Thoracic aorta (tissue), 2 donors: ENCODE measurements at regions not wholly inside any gene's neighbourhood (a gene's known extent, or its start where the extent isn't known, plus 50 kb on each side); places are given as distances from the start of the nearest gene placed in this dataset.

ENCODE experiments used
- ATAC-seq: fragments of 150-250 bp; one replicate; pipeline ENCODE4 v1.8.0; 2017; ENCODE audit warnings: low read depth; ENCODE audit not compliant: insufficient number of reproducible peaks, low FRiP score
- DNase-seq: peaks from one replicate; pipeline ENCODE4 v3.0.0-alpha.2; 2020; ENCODE audit warnings: low spot score
- H3K27ac ChIP-seq, 2 donors: fragments of 200-600 bp; sonication (generic); 1 replicate in 1 of 2; 2 replicates in 1 of 2; pipeline ENCODE4 v1.5.1; 2016; ENCODE audit warnings: mild to moderate bottlenecking in 2 of 2, moderate library complexity in 2 of 2
- H3K27me3 ChIP-seq: fragments of 200-600 bp; sonication (generic); replicated peaks from 2 replicates; pipeline ENCODE4 v1.6.0; 2016; ENCODE audit warnings: mild to moderate bottlenecking; ENCODE audit not compliant: insufficient read depth
- H3K36me3 ChIP-seq: fragments of 200-600 bp; sonication (generic); one replicate; pipeline ENCODE4 v1.5.1; 2016
- H3K4me1 ChIP-seq, 2 donors: fragments of 200-600 bp; sonication (generic); 1 replicate in 1 of 2; 2 replicates in 1 of 2; pipeline versions ENCODE4 v1.5.1 to v1.6.0; 2016; ENCODE audit warnings: low read depth in 2 of 2, mild to moderate bottlenecking in 1 of 2; ENCODE audit not compliant: control insufficient read depth in 1 of 2
- H3K4me3 ChIP-seq: fragments of 200-600 bp; sonication (generic); 2 replicates; pipeline ENCODE4 v1.5.1; 2016; ENCODE audit warnings: mild to moderate bottlenecking
- H3K9me3 ChIP-seq: fragments of 200-600 bp; sonication (generic); 2 replicates; pipeline ENCODE4 v1.5.1; 2016
- TF ChIP-seq, protein P1 (sequence below): fragments of 200-600 bp; sonication (generic); IDR thresholded peaks from one replicate; pipeline ENCODE4 v1.5.1; 2019; ENCODE audit warnings: antibody characterized with exemption

DNA sequence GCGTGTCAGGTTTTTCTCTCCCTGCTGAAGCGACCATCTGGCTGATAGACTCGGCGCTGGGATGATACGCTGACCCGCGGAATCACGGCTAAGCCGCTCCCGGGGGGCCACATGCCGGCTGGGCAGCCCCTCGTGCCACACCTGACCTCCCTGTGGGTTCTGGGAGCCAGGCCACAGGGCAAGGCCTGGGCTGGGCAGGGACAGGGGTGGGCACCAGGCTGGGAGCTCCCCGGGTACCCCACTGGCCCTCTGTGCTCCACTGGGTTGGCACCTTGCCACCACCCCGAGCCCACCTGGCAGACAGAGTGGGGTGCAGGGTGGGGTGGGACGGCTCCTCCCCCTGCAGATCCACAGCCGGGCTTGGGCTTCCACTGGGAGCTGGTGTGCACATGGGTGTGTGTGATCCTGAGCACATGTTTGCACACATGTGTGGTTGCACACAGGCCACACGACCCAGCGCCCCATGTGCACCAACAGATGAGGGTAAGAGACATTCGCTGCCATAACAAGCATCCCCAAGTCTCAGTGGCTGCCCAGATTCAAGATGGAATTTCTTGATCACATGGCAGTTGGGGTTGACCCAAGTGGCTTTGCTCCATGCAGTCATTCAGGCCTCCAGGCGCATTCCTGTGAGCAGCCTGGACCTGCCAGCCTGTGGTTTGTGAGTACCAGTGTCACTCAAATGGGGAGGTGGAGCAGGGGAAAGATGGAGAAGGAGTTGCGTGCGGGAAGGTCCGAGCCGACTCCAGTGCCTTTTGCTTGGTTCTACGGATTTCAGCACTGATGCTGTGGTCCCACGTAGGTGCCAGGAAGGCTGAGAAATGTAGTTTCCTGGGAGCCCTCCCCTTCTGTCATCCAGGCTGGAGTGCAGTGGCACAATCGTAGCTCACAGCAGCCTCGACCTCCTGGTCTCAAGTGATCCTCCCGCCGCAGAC lies 79.7 kb downstream of the UNCX start:
- H3K27me3 ChIP-seq, result no peaks in the 10 kb centered on the region
- H3K4me3 ChIP-seq, result no peak overlapping the region
- TF ChIP-seq, protein P1, sequence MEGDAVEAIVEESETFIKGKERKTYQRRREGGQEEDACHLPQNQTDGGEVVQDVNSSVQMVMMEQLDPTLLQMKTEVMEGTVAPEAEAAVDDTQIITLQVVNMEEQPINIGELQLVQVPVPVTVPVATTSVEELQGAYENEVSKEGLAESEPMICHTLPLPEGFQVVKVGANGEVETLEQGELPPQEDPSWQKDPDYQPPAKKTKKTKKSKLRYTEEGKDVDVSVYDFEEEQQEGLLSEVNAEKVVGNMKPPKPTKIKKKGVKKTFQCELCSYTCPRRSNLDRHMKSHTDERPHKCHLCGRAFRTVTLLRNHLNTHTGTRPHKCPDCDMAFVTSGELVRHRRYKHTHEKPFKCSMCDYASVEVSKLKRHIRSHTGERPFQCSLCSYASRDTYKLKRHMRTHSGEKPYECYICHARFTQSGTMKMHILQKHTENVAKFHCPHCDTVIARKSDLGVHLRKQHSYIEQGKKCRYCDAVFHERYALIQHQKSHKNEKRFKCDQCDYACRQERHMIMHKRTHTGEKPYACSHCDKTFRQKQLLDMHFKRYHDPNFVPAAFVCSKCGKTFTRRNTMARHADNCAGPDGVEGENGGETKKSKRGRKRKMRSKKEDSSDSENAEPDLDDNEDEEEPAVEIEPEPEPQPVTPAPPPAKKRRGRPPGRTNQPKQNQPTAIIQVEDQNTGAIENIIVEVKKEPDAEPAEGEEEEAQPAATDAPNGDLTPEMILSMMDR, result no peak
- ATAC-seq (no peak), DNase-seq (no peak)
- no peaks in the 10 kb centered on the region for H3K4me1 ChIP-seq
- H3K9me3 ChIP-seq, result no peaks in the 10 kb centered on the region
- H3K36me3 ChIP-seq, result no peaks in the 10 kb centered on the region
- H3K27ac ChIP-seq, result no peak overlapping the region

DNA sequence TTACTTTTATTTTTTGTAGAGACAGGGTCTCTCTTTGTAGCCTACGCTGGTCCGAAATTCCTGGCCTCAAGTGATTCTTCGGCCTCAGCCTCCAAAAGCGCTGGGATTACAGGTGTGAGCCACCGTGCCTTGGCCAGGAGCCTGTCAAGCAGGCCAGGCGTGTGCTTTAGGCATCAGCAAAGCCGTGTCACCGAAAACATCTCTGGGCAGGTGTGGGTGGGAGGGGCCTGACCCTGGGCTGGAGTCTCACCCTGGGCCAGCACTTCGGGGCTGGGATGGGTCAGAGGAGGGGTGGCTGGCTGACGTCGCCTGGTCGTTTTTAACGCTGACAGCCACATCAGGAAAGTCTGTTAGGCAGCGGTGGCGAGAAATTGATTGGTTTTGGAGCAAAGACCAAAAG lies 80.9 kb downstream of the UNCX start:
- H3K4me1 ChIP-seq, result no peaks in the 10 kb centered on the region
- H3K27ac ChIP-seq, result no peak overlapping the region
- H3K36me3 ChIP-seq, result no peaks in the 10 kb centered on the region
- DNase-seq (no peak), ATAC-seq (no peak)
- H3K4me3 ChIP-seq, result no peak overlapping the region
- TF ChIP-seq, protein P1, result no peak
- no peaks in the 10 kb centered on the region for H3K27me3 ChIP-seq
- no peaks in the 10 kb centered on the region for H3K9me3 ChIP-seq

DNA sequence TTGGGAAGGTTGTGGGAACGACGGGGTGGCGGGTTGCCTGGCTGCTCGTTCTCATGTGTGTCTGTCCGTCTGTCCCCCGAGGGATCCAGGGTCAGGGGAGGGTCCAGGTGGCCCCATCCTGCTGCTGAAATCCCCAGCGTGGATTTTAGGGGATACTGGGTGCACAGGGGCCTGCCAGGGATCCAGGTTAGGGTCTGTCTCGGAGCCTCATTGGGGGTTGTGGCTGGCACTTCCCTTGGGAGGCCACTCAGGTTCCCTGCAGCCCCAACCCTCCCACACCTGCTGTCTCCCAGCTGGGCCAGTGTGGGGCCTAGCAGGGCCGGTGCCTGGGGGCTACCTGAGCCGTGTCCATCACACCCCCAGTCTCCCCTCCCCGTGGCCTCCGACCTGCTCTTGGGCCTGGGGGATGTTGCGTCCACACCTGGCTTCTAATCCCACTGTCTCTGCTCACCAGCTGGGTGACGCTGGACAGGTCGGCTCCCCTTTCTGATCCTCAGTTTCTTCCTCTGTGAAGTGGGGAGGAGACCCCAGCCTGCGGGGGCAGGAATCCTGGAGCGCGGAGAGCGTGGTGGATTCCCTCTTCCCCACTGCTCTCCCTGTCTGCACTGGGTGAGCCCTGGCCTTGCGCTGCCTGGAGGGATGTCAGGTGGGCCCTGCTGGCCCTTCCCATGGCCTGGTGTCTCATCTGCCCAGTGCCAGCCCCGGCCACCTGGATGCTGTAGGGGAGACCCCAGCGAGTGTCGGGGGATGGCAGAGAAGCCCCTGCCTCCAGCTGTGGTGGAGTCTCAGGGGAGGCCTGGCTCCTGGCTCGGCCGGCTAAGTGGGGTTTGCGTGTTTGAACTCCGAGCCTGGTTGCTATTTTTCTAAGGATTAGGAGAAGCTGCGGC lies 81.6 kb downstream of the UNCX start:
- no peaks in the 10 kb centered on the region for H3K36me3 ChIP-seq
- no peaks in the 10 kb centered on the region for H3K27me3 ChIP-seq
- H3K27ac ChIP-seq, result no peak overlapping the region
- ATAC-seq (no peak), DNase-seq (no peak)
- H3K4me1 ChIP-seq, result no peaks in the 10 kb centered on the region
- TF ChIP-seq, protein P1, result no peak
- H3K9me3 ChIP-seq, result no peaks in the 10 kb centered on the region
- no peak overlapping the region for H3K4me3 ChIP-seq

DNA sequence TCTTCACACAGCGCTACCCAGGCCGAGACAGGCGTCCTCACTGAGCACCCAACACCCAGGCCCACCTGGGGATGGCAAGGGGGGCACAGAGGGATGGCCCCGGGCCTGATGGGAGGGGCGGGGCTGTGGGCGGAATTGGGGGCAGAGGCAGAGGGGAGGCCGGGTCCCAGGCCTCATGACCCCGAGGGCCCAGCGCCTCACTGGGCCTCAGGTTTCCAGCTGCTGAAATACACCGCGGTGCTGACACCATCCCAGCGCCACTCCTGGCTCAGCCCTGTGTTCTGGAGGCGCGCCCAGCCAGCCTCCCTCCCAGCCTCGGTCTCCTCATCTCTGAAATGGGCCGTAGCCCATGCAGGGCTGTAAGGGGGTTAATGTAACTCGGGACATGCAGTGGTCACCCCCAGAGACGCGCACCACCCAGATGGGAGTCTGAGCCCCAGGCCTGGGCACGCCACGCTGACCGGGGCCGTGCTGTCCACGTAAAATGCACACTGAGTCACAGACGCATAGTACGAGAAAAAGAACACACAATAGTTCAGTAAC lies 82.3 kb downstream of the UNCX start:
- Histone ChIP-seq H3K9me3 (no peaks in the 10 kb centered on the region), H3K27me3 (no peaks in the 10 kb centered on the region)

More for the DNA sequence above, 82.3 kb downstream of the UNCX start:
- TF ChIP-seq, protein P1, result no peak
- Histone ChIP-seq H3K36me3 (no peaks in the 10 kb centered on the region), H3K4me3 (no peak overlapping the region), H3K27ac (no peak overlapping the region), H3K4me1 (no peaks in the 10 kb centered on the region)
- ATAC-seq (no peak), DNase-seq (no peak)
